ENCODE measurements at regions not wholly inside any gene's neighbourhood (a gene's known extent, or its start where the extent isn't known, plus 50 kb on each side); places are given as distances from the start of the nearest gene placed in this dataset.
"Not testable (repeated sequence)": the region's sequence is repeated elsewhere in the genome, so short reads cannot be mapped to it uniquely, and the experiment has no call there.

GRCh38 chr7:80044796-80045195 lies 89.8 kb upstream of the GNAI1 start:
- Histone ChIP-seq H3K4me3 (ENCODE audit: low read depth in 1 of 2, low read length in 2 of 2) (no peak overlapping the region), H3K9ac (ENCODE audit: low read length) (no peak overlapping the region), H3K27ac (ENCODE audit: low read depth, low read length) (no peak overlapping the region), H3K36me3 (ENCODE audit: insufficient read depth, low read length) (no peaks in the 10 kb centered on the region), H3K4me1 (ENCODE audit: insufficient read depth, low read length) (no peaks in the 10 kb centered on the region), H3K27me3 (ENCODE audit: control insufficient read depth in 1 of 2, insufficient read depth in 2 of 2, low read length in 2 of 2) (no peaks in the 10 kb centered on the region), H3K9me3 (ENCODE audit: low read length) (no peaks in the 10 kb centered on the region)

DNA sequence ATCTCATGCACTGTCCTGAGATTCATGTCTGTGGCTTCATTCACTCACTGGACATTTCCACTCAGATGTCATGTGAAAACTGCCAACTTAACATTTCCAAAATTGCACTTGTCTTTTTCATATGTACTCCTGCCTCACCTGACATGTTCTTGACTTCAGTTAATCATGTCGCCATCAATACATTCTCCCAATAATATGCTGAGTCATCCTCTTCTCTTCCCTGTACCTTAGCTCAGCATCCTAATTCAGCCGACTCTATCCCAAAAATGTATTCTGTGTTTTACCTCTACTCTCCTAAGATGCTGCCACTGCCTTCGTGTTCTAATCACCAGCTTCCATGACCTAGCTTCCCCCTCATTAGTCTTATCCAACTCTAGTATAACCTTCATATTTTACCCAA lies 93.9 kb upstream of the GNAI1 start:
- Histone ChIP-seq H3K4me3 (ENCODE audit: low read depth in 1 of 2, low read length in 2 of 2) (no peak overlapping the region), H3K27ac (ENCODE audit: low read depth, low read length) (no peak overlapping the region), H3K27me3 (ENCODE audit: control insufficient read depth in 1 of 2, insufficient read depth in 2 of 2, low read length in 2 of 2) (no peaks in the 10 kb centered on the region)

DNA sequence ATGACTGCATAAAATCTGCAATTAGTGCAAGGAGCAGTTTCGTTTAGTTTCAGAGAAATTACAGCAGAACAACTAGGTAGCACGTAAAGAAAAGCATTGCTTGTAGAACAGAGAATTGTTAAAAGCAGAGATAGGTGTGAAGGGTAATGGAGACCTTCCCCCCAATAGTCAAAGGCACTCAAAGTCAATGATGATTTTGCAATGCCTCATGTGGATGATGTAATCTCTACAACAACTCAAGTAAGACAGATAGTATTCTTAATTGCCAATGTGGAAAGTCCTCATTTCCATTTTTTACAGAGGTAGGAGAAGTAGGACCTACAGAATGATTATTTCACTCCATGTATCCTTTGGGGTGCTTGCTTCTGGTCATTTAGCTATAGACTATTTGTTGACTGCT lies 94.3 kb upstream of the GNAI1 start:
- no peaks in the 10 kb centered on the region for H3K36me3 ChIP-seq (ENCODE audit: insufficient read depth, low read length)
- H3K27ac ChIP-seq (ENCODE audit: low read depth, low read length) = no peak overlapping the region
- H3K9ac ChIP-seq (ENCODE audit: low read length) = no peak overlapping the region

More for the DNA sequence above, 93.9 kb upstream of the GNAI1 start:
- Histone ChIP-seq H3K4me1 (ENCODE audit: insufficient read depth, low read length) (no peaks in the 10 kb centered on the region), H3K9ac (ENCODE audit: low read length) (no peak overlapping the region), H3K36me3 (ENCODE audit: insufficient read depth, low read length) (no peaks in the 10 kb centered on the region), H3K9me3 (ENCODE audit: low read length) (no peaks in the 10 kb centered on the region)

GRCh38 chr7:80039251-80039884 lies 95.3 kb upstream of the GNAI1 start:
- H3K27ac ChIP-seq (ENCODE audit: low read depth, low read length) = no peak overlapping the region
- H3K4me1 ChIP-seq (ENCODE audit: insufficient read depth, low read length) = no peaks in the 10 kb centered on the region
- no peaks in the 10 kb centered on the region for H3K27me3 ChIP-seq (ENCODE audit: control insufficient read depth in 1 of 2, insufficient read depth in 2 of 2, low read length in 2 of 2)
- H3K4me3 ChIP-seq (ENCODE audit: low read depth in 1 of 2, low read length in 2 of 2) = no peak overlapping the region
- H3K9me3 ChIP-seq (ENCODE audit: low read length) = no peaks in the 10 kb centered on the region
- H3K9ac ChIP-seq (ENCODE audit: low read length) = no peak overlapping the region
- H3K36me3 ChIP-seq (ENCODE audit: insufficient read depth, low read length) = no peaks in the 10 kb centered on the region

More for the DNA sequence above, 94.3 kb upstream of the GNAI1 start:
- no peaks in the 10 kb centered on the region for H3K9me3 ChIP-seq (ENCODE audit: low read length)
- H3K4me3 ChIP-seq (ENCODE audit: low read depth in 1 of 2, low read length in 2 of 2) = no peak overlapping the region
- H3K4me1 ChIP-seq (ENCODE audit: insufficient read depth, low read length) = no peaks in the 10 kb centered on the region
- H3K27me3 ChIP-seq (ENCODE audit: control insufficient read depth in 1 of 2, insufficient read depth in 2 of 2, low read length in 2 of 2) = no peaks in the 10 kb centered on the region

DNA sequence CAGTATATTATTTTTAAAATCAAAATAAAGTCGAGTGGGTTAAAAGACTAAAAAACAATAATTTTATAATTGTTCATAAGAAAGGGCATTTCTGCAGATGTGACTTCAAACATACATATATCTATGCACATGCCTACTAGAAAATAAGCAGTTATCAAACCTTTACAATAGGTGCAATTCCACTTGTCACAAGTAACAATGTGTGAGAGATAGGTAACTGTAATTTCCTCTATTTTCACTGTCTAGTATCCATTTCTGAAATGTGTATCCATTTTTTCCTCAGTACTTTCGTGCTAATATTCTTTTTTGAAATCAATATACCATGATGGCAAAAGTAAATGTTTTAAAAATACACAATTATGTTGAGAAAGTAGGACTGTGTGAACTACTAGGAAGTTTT lies 96.9 kb upstream of the GNAI1 start:
- no peak overlapping the region for H3K4me3 ChIP-seq (ENCODE audit: low read depth in 1 of 2, low read length in 2 of 2)
- no peaks in the 10 kb centered on the region for H3K9me3 ChIP-seq (ENCODE audit: low read length)
- H3K36me3 ChIP-seq (ENCODE audit: insufficient read depth, low read length) = no peaks in the 10 kb centered on the region
- no peaks in the 10 kb centered on the region for H3K4me1 ChIP-seq (ENCODE audit: insufficient read depth, low read length)
- no peaks in the 10 kb centered on the region for H3K27me3 ChIP-seq (ENCODE audit: control insufficient read depth in 1 of 2, insufficient read depth in 2 of 2, low read length in 2 of 2)
- H3K9ac ChIP-seq (ENCODE audit: low read length) = no peak overlapping the region
- H3K27ac ChIP-seq (ENCODE audit: low read depth, low read length) = no peak overlapping the region

GRCh38 chr7:80036107-80036506 lies 98.5 kb upstream of the GNAI1 start:
- no peaks in the 10 kb centered on the region for H3K4me1 ChIP-seq (ENCODE audit: insufficient read depth, low read length)
- no peaks in the 10 kb centered on the region for H3K27me3 ChIP-seq (ENCODE audit: control insufficient read depth in 1 of 2, insufficient read depth in 2 of 2, low read length in 2 of 2)
- H3K36me3 ChIP-seq (ENCODE audit: insufficient read depth, low read length) = no peaks in the 10 kb centered on the region
- H3K9ac ChIP-seq (ENCODE audit: low read length) = no peak overlapping the region
- H3K4me3 ChIP-seq (ENCODE audit: low read depth in 1 of 2, low read length in 2 of 2) = no peak overlapping the region
- H3K9me3 ChIP-seq (ENCODE audit: low read length) = no peaks in the 10 kb centered on the region
- no peak overlapping the region for H3K27ac ChIP-seq (ENCODE audit: low read depth, low read length)

DNA sequence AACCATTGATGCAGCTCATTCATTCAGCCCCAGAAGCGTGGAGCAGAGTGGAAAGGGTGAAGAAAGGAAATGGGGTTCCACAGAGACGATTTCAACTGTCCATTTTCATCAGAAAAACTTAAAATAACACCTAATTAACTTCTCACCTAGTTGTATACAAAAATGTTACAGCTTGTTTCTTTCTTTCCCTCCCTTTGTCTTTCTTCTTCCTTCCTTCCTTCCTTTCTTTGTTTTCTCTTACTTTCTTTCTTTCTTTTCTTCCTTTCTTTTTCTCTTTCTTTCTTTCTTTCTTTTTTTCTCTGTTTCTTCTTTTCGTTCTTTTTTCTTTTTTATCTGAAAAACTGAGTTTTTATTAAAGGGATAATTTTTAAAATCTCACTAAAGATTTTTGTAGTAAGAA lies 105.9 kb upstream of the GNAI1 start:
- H3K36me3 ChIP-seq (ENCODE audit: insufficient read depth, low read length) = no peaks in the 10 kb centered on the region
- H3K27me3 ChIP-seq (ENCODE audit: control insufficient read depth in 1 of 2, insufficient read depth in 2 of 2, low read length in 2 of 2) = no peaks in the 10 kb centered on the region
- no peak overlapping the region for H3K4me3 ChIP-seq (ENCODE audit: low read depth in 1 of 2, low read length in 2 of 2)
- H3K9ac ChIP-seq (ENCODE audit: low read length) = no peak overlapping the region
- H3K27ac ChIP-seq (ENCODE audit: low read depth, low read length) = no peak overlapping the region
- no peaks in the 10 kb centered on the region for H3K4me1 ChIP-seq (ENCODE audit: insufficient read depth, low read length)
- no peaks in the 10 kb centered on the region for H3K9me3 ChIP-seq (ENCODE audit: low read length)

- Histone ChIP-seq H3K27ac (ENCODE audit: low read depth, low read length) (no peak overlapping the region), H3K9me3 (ENCODE audit: low read length) (no peaks in the 10 kb centered on the region), H3K4me3 (ENCODE audit: low read depth in 1 of 2, low read length in 2 of 2) (no peak overlapping the region), H3K36me3 (ENCODE audit: insufficient read depth, low read length) (no peaks in the 10 kb centered on the region), H3K4me1 (ENCODE audit: insufficient read depth, low read length) (no peaks in the 10 kb centered on the region), H3K27me3 (ENCODE audit: control insufficient read depth in 1 of 2, insufficient read depth in 2 of 2, low read length in 2 of 2) (no peaks in the 10 kb centered on the region), H3K9ac (ENCODE audit: low read length) (no peak overlapping the region)
These were observed 106.9 kb upstream of the GNAI1 start for GRCh38 chr7:80027611-80028173.

DNA sequence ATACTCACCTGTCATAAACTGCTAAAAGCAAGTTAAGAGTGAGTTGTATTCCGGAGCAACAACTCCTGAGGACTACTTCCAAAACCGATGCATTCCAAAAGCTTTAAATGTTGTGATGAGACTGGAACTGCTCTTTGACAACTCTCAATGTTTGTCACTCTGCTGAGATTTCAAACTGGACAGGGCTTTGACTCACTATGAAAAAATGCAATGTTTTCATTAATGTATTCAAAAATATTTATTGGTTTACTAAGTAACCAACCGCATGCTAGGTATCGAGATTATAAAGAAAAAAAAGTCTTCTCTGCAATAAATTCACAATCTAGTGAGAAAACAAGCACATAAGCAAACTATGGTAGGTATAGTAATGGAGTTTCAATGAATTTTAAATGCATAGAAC lies 107.9 kb upstream of the GNAI1 start:
- Histone ChIP-seq H3K9ac (ENCODE audit: low read length) (no peak overlapping the region), H3K27ac (ENCODE audit: low read depth, low read length) (no peak overlapping the region), H3K4me3 (ENCODE audit: low read depth in 1 of 2, low read length in 2 of 2) (no peak overlapping the region), H3K4me1 (ENCODE audit: insufficient read depth, low read length) (no peaks in the 10 kb centered on the region), H3K9me3 (ENCODE audit: low read length) (no peaks in the 10 kb centered on the region), H3K27me3 (ENCODE audit: control insufficient read depth in 1 of 2, insufficient read depth in 2 of 2, low read length in 2 of 2) (no peaks in the 10 kb centered on the region), H3K36me3 (ENCODE audit: insufficient read depth, low read length) (no peaks in the 10 kb centered on the region)

DNA sequence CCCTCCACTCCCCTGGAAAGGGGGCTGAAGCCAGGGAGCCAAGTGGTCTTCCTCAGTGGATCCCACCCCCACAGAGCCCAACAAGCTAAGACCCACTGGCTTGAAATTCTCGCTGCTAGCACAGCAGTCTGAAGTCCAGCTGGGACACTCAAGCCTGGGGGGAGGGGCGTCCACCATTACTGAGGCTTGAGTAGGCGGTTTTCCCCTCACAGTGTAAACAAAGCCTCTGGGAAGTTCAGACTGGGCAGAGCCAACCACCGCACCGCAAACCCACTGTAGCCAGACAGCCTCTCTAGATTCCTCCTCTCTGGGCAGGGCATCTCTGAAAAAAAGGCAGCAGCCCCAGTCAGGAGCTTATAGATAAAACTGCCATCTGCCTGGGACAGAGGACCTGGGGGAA lies 114.4 kb upstream of the GNAI1 start:
- H3K9ac ChIP-seq (ENCODE audit: low read length); H3K9me3 ChIP-seq (ENCODE audit: low read length); H3K27me3 ChIP-seq (ENCODE audit: control insufficient read depth in 1 of 2, insufficient read depth in 2 of 2, low read length in 2 of 2); H3K4me1 ChIP-seq (ENCODE audit: insufficient read depth, low read length); H3K4me3 ChIP-seq (ENCODE audit: low read depth in 1 of 2, low read length in 2 of 2); H3K27ac ChIP-seq (ENCODE audit: low read depth, low read length); H3K36me3 ChIP-seq (ENCODE audit: insufficient read depth, low read length): not testable (repeated sequence)

- H3K9me3 ChIP-seq (ENCODE audit: low read length); H3K27ac ChIP-seq (ENCODE audit: low read depth, low read length); H3K36me3 ChIP-seq (ENCODE audit: insufficient read depth, low read length); H3K4me3 ChIP-seq (ENCODE audit: low read depth in 1 of 2, low read length in 2 of 2); H3K9ac ChIP-seq (ENCODE audit: low read length); H3K4me1 ChIP-seq (ENCODE audit: insufficient read depth, low read length); H3K27me3 ChIP-seq (ENCODE audit: control insufficient read depth in 1 of 2, insufficient read depth in 2 of 2, low read length in 2 of 2): not testable (repeated sequence)
These were observed 114.8 kb upstream of the GNAI1 start for GRCh38 chr7:80019809-80020207.
